Type B pancreatic cell (in vitro differentiated cells): ENCODE measurements at regions not wholly inside any gene's neighbourhood (a gene's known extent, or its start where the extent isn't known, plus 50 kb on each side); places are given as distances from the start of the nearest gene placed in this dataset.

Experiments used
- DNase-seq: peaks from one replicate; pipeline ENCODE4 v3.0.0; 2021; ENCODE audit warnings: mixed read lengths; ENCODE audit not compliant: unreplicated experiment; ENCODE audit errors: extremely low spot score
- H3K27ac Mint-ChIP-seq: 2 replicates; pipeline ENCODE4 v1.8.0; 2021; ENCODE audit warnings: mild to moderate bottlenecking, mixed read lengths
- H3K27me3 Mint-ChIP-seq: 2 replicates; pipeline ENCODE4 v1.8.0; 2021; ENCODE audit warnings: mixed read lengths
- H3K36me3 Mint-ChIP-seq: 2 replicates; pipeline ENCODE4 v1.8.0; 2021; ENCODE audit warnings: mixed read lengths
- H3K4me1 Mint-ChIP-seq: one replicate; pipeline ENCODE4 v1.8.0; 2021; ENCODE audit warnings: mixed read lengths; ENCODE audit not compliant: unreplicated experiment
- H3K4me3 Mint-ChIP-seq: 2 replicates; pipeline ENCODE4 v1.8.0; 2021; ENCODE audit warnings: mild to moderate bottlenecking, mixed read lengths
- H3K9me3 Mint-ChIP-seq: 2 replicates; pipeline ENCODE4 v1.8.0; 2021; ENCODE audit warnings: mixed read lengths
- TF ChIP-seq, protein P1 (sequence below): fragments of 200-600 bp; sonication (generic); conservative IDR thresholded peaks from 2 replicates; pipeline ENCODE4 v1.5.0; 2021; ENCODE audit warnings: antibody characterized with exemption, mild to moderate bottlenecking

DNA sequence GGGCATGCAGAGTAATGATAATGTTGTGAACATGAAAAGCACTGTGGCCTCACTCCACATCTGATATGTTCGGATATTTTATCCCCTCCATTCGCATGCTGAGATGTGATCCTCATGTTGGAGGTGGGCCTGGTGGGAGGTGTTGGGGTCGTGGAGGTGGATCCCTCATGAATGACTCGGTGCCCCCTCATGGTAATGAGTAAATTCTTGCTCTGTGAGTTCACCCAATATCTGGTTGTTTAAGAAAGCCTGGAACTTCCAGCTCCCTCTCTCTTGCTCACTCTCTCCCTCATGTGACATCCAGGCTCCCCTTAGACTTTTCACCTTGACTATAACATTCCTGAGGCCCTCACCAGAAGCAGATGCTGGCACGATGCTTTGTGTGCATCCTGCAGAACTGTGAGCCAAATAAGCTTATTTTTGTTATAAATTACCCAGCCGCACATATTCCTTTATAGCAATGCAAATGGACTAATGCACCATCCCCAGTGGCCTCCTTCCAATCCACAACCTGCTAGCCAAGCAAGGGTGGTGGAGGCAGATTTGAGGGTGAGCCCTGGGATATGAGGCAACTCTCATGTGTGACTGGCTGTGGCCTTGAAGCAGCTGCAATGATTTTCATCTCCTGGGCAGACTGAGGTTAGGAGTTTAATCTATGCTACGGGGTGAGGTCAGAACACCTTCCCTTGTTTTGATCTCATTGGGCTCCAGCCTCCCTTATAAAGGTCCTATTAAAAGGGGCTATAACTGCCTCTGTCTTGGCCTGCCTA is 276.5 kb downstream of the ETS1 start:
- no peak for DNase-seq
- Mint-ChIP-seq H3K27me3 (peaks cover 4% of the 10 kb centered on the region), H3K4me3 (no peak overlapping the region), H3K4me1 (peaks cover 11% of the 10 kb centered on the region), H3K9me3 (peaks cover 8% of the 10 kb centered on the region), H3K36me3 (no peaks in the 10 kb centered on the region), H3K27ac (no peak overlapping the region)
- TF ChIP-seq, protein P1, sequence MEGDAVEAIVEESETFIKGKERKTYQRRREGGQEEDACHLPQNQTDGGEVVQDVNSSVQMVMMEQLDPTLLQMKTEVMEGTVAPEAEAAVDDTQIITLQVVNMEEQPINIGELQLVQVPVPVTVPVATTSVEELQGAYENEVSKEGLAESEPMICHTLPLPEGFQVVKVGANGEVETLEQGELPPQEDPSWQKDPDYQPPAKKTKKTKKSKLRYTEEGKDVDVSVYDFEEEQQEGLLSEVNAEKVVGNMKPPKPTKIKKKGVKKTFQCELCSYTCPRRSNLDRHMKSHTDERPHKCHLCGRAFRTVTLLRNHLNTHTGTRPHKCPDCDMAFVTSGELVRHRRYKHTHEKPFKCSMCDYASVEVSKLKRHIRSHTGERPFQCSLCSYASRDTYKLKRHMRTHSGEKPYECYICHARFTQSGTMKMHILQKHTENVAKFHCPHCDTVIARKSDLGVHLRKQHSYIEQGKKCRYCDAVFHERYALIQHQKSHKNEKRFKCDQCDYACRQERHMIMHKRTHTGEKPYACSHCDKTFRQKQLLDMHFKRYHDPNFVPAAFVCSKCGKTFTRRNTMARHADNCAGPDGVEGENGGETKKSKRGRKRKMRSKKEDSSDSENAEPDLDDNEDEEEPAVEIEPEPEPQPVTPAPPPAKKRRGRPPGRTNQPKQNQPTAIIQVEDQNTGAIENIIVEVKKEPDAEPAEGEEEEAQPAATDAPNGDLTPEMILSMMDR = no peak

DNA sequence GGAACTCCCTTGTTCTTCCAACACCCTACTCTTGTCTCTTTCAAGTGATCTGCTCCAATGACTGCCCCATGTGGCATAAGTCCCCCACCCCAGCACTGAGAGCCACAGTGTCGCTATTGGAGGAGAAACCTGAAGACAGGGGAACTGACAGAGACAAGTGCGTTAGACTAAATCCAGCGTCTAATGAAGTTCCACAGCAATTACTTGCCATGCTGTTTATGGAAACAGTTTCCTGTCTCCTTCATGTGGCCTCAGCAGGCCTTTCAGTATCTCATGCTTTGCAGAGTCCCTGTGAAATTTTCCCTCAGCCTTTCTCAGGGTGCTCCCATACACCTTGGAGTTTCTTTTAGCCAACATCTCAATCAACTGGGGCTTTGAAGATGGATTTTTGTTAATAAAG is 277.4 kb downstream of the ETS1 start:
- no peak overlapping the region for H3K4me3 Mint-ChIP-seq
- H3K27ac Mint-ChIP-seq = no peak overlapping the region
- H3K36me3 Mint-ChIP-seq = no peaks in the 10 kb centered on the region
- TF ChIP-seq, protein P1 = no peak
- H3K4me1 Mint-ChIP-seq = peaks cover 11% of the 10 kb centered on the region
- no peak for DNase-seq
- H3K27me3 Mint-ChIP-seq = peaks cover 5% of the 10 kb centered on the region
- peaks cover 4% of the 10 kb centered on the region for H3K9me3 Mint-ChIP-seq

DNA sequence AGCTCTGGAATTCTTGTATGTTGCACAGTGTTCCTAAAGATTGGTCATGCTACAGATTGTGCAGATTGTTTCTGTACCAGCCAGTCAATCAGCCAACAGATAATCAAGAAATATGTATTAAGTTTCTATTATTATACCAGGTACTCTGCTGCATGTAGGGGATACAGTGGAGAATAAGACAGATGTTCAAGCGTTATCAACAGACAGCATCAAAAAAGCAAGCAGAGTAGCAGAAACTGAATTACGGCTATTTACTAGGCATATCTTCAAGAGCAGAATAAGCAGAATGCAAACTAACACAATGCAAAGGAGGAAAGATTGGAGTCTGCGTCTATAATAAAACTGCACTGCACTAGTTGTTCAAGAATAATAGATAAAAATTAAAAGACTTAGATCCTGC is 278.6 kb downstream of the ETS1 start:
- no peak for DNase-seq
- Mint-ChIP-seq H3K9me3 (peaks cover under 1% of the 10 kb centered on the region), H3K27ac (no peak overlapping the region), H3K27me3 (peaks cover 5% of the 10 kb centered on the region), H3K36me3 (no peaks in the 10 kb centered on the region), H3K4me3 (no peak overlapping the region), H3K4me1 (peaks cover 11% of the 10 kb centered on the region)
- TF ChIP-seq, protein P1 = no peak

DNA sequence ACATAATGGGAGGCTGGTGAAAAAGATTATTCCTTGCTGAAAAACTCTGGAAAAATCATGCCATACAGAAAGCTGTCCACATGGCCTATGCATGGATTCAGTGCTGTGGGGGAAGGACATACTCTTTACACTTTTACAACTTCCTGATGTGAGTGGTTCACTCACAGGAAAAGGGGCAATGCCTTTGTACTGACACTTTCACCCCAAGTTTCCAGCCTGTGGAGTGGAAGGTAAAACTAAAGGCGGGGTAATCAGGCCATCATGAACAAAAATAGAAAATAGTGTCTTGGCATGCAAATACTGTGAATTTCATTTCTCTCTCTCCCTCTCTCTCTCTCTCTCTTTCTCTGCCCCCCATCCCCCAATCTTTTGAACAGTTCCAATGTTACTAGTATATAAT is 281.8 kb downstream of the ETS1 start:
- no peaks in the 10 kb centered on the region for H3K36me3 Mint-ChIP-seq
- H3K9me3 Mint-ChIP-seq = no peaks in the 10 kb centered on the region
- DNase-seq = no peak
- peaks cover 5% of the 10 kb centered on the region for H3K27me3 Mint-ChIP-seq
- TF ChIP-seq, protein P1 = no peak
- no peak overlapping the region for H3K27ac Mint-ChIP-seq
- no peak overlapping the region for H3K4me3 Mint-ChIP-seq
- H3K4me1 Mint-ChIP-seq = peaks cover 11% of the 10 kb centered on the region

DNA sequence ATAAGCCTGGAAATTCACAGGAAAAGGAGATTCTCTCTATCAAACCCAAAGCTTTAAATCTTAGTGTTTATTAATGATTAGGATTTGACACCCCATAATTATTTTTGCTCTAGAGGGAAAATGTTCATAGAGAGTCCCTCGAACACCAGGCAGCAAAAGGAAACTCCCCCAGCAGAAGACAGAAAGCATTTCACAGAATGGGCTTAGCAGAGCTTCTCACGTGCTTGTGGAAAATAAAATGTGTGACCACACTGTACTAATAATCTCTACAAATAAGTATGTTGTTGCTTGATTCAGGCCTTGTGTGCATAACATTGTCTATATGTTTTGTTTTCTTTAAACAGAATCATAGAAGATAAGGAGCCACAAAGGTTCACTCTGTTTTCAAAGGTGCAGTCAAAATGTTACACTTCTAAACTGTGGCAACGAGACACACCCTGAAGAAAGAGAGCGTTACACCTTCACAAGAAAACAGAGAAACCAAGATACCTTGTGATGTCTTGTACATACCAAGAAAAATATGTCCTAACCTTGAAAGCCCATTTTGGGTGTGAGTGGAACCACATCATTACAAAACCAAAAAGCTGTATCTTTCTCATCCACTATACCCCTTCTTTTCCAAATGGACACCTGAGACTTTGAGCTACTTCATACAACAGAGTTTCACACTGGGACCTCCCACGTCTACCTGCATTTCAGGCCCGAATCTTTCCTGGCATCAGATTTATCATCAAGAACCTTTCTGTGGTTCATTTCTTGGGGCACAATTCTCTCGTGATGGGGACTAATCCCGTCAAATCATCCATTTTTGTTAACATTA is 282.5 kb downstream of the ETS1 start:
- DNase-seq = no peak
- Mint-ChIP-seq H3K4me1 (peaks cover 7% of the 10 kb centered on the region), H3K9me3 (no peaks in the 10 kb centered on the region), H3K36me3 (no peaks in the 10 kb centered on the region), H3K27ac (no peak overlapping the region), H3K4me3 (no peak overlapping the region), H3K27me3 (peaks cover 5% of the 10 kb centered on the region)
- TF ChIP-seq, protein P1 = no peak
